HG03175 (cell line): ENCODE measurements at regions not wholly inside any gene's neighbourhood (a gene's known extent, or its start where the extent isn't known, plus 50 kb on each side); places are given as distances from the start of the nearest gene placed in this dataset.

Experiments
- ATAC-seq: cut with Tn5 transposase; IDR thresholded peaks from one replicate; pipeline ENCODE4 v1.9.1; 2021; ENCODE audit warnings: mild to moderate bottlenecking, moderate library complexity; ENCODE audit not compliant: unreplicated experiment

GRCh38 chr6:112710710-112711109 is 363.6 kb downstream of the RFPL4B start:
- ATAC-seq = no peak

DNA sequence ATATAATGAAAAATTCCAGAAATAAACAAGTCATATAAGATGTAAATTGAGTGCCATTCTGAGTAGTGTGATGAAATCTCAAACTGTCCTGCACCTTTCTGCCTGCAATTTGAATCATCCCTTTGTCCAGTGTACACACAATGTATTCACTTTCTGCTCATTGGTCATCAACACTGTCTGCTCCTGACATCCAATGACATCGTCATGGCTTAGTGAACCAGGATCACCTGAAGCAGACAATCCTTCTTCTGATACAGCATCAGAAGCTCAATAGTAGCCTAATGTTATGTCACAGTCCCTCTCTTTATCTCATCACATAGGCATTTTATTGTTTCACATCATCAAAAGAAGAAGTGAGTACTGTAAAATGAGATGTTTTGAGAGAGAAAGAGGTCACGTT is 366.3 kb downstream of the RFPL4B start:
- no peak for ATAC-seq

- no peak for ATAC-seq
Measured at GRCh38 chr6:112717401-112717800, 370.3 kb downstream of the RFPL4B start.

GRCh38 chr6:112717856-112718255 is 370.7 kb downstream of the RFPL4B start:
- ATAC-seq = no peak

GRCh38 chr6:112725541-112726085 is 378.5 kb downstream of the RFPL4B start:
- ATAC-seq = no peak

DNA sequence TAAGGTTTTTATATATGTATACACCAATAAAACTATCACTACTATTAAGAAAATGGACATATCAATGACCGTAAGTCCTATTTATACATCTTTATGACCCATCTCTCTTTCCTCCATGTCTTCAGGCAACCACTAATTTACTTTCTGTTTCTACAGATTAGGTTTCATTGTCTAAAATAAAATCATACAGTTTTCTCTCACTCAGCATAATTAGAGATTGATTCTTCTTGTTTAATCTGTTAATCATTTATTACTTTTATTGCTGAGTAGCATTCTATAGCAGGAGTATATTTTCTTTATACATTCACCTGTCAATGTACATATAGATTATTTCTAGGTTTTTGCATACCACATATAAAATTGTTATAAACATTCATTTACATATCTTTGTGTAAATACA is 388.0 kb downstream of the RFPL4B start:
- no peak for ATAC-seq

DNA sequence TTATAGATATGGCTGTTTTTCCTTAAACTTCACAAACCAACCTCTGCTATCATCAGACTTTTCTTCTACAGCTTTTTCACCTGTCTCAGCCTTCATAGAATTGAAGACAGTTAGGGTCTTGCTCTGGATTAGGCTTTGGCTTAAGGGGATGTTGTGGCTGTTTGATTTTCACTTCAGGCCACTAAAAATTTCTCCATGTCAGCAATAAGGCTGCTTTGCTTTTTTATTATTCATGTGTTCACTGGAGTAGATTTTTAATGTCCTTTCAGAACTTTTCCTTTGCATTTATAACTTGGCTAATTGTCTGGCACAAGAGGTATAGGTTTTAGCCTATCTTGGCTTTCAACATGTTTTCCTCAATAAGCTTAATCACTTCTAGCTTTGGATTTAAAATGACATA is 392.6 kb downstream of the RFPL4B start:
- no peak for ATAC-seq

DNA sequence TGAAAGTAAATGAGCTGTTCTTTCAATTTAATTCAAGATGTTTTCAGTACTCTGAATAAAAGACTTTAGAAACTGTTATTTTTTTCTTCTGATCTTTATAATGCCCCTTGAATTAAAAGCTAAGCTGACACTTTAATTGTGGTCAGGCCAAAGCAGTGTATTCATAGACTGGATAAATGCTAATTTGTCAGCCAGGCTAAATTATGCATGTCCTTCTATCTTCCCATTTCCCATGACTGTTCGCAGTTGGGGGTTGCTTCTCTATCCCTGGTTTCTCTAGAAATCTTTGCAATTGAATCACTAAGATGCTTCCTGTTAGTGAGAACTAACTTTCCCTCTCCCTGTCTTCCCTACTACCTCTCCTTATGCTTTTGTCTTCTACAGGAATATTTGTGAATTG is 396.2 kb downstream of the RFPL4B start:
- ATAC-seq = no peak

DNA sequence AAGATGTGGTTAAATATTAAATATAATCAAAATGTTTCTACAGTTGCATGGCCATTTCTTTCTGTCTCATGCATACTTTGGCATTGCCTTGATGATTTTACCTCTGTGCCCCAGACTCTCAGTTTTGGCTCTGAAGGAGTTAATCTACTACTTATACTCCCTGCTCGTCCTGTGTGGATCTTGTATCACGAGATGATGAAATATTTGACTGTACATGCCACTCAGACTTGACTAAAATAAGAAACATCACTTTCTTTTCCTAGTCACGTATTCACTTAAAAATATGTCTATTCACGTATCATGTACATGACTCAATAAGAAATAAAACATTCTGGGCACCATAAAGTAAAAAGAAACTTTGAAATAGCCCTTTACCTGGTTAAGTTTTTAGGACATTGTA is 397.7 kb downstream of the RFPL4B start:
- ATAC-seq = no peak

DNA sequence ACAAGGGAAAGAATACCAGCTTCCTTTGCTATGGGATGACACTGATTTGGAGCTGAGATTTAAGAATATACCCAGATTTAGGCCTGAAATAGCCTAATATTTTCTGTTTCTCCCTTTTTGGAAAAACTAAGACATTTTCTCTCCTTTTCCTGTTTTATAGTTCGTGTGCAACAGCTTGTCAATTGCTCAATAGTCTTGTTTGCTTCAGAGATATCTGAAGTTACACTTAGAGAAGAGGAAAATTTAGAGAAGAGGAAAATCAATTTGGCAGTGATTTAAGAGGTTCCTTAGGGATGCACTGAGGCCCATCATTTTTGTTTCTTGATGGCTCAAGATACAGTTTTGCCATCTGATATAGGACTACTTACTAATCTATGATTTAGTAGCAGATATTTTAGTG is 398.6 kb downstream of the RFPL4B start:
- no peak for ATAC-seq

DNA sequence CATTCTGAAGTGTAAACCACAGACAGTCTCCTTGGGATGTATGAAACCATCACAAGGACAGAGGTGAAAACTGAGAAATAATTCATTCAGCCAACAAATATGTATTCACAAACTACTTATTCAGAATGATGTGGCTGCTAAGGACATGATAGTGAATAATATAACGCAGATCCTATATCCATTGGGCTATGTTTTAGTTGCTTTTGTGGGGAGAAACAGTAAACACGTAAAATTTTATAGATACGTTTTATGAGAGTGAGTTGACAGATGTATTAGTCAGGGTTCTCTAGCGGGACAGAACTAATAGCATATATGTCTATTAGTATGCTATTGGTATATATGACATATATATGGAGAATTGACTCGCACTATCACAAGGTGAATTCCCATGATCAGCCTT is 402.5 kb downstream of the RFPL4B start:
- no peak for ATAC-seq

DNA sequence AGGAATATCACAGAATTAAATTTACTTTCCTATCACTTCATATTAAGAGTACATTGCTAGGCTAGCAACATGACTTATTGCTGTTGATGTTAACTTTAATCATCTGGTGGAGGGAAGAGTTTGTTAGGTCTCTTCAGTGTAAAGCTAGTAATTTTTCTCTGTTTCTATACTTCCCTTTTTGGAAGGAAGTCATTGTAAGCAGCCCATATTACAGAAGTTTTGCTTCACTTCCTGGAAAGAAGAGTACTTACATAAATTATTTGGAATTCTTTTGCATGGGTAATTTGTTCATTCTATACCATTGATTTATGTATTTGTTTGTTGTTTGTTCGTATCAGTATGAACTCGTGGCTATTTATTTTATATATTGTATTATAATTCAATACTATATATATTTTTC is 405.2 kb downstream of the RFPL4B start:
- ATAC-seq = no peak

DNA sequence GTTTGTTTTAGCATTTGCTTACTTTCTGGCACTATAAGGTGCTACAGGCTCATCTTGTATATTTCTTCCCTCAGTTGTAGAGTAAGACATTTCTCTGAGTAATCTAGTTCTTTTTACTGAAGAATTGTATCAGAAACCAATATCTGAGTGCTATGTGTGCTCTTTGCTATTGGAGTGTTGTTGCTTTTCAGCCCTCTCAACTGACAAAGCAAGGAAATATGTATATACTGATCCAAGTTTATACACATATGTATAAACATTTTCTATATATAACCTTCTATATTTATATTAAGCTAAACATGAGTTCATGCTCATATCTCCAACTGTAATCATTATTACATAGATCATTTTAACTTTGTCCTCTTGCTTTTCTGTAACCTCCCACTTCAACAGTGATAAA is 405.7 kb downstream of the RFPL4B start:
- no peak for ATAC-seq

- no peak for ATAC-seq
Measured at GRCh38 chr6:112760831-112761230, 413.7 kb downstream of the RFPL4B start.

DNA sequence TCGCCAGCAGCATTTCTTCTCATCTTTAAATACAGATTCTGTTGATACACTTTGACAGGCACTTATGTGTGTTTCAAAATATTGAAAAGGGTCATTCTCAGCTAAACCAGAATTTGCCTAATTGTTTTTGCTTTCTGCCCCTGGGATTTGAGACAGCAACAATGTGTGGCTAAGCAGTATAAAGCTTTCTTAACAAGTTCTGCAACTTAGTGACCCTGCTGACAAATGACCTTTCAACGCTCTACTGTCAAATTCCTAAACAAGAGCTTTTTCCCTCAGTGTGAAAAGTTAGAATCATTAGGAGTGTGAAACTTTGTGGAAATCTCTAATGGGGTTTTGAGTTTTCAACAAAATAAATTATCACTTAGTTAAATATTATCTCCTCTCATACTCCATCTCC is 414.6 kb downstream of the RFPL4B start:
- ATAC-seq = no peak

GRCh38 chr6:112764377-112764776 is 417.2 kb downstream of the RFPL4B start:
- ATAC-seq = no peak

- no peak for ATAC-seq
Measured at GRCh38 chr6:112770308-112770707, 423.2 kb downstream of the RFPL4B start.

DNA sequence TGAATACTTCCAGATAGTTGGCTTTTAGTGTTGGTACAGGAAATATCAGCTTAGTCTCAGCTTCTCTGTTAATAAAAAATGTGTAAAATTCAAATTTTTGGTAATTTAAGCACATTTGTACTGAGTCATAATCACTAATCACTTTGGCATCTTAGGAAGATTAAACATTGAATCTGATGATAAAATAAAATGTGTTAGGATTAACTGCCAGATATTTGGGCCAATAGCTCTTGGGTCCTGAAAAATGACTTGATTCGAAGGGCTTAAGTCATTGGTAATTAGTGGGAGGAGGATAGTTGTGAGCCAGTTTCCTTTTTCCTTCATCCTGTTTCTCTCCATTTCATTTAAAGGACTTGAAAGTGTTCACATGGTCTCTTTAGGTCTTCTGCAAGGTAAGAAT is 426.1 kb downstream of the RFPL4B start:
- ATAC-seq = no peak

- no peak for ATAC-seq
Measured at GRCh38 chr6:112774319-112774718, 427.2 kb downstream of the RFPL4B start.

DNA sequence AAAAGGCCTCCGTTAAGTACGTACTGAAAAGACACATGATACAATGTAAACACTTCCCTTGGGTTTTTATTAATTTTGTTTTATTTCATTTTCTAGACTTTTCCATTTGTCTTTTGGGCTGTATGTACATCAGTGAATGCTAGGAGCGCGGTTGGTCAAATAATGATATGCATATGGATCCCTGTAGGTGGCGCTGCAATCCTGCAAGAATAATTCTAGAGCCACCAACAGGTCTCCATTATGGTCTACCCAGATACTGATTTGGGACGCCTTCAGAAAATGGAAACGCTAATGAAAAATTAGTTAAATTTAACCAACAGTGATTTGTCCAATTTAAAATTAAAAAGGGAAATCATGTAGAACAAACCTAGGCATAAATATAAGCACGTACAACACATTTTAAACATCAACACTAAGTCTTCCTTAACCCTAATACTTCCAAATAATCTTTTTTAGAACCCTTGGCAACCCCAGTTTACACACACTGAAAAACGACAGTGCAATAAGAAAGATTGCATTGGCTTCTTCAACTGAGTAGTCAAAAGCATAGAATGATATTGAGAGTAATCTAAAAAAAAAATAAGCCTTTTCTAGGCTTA is 433.5 kb downstream of the RFPL4B start:
- ATAC-seq = peak; percentile 93

DNA sequence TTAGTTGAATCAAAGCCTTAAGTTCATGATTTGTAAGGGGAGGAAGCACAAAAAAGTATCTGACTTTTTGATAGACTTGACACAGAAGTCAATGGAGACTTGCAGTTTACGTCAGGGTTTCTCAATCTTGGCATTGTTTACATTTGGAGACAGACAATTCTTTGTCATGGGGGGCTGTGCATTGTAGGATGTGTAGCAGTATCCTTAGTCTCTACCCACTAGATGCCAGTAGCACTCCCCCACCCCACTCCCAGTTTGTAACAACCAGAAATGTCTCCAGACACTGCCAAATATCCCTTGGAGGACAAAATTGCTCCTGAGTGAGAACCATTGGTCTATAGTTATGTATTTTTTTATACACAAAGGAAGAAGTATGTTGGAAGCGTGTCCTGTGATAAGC is 434.1 kb downstream of the RFPL4B start:
- ATAC-seq = no peak

DNA sequence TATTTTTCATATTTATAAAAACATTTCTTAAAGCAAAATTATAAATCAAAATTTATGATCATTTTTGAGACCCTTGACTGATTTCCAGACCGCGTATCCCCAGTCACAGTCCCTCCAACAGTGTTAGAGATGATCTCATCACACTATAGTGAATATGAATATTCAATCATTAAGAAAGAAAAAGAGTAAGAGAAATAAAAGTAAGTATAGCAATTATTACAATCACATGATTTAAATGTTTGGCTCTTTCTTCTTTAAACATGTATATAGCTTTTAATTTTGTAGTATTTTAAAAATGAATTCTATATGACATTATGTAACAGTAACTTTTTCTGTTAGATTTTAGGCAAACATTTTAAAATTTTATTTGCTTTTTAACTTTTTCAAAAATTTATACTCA is 438.3 kb downstream of the RFPL4B start:
- ATAC-seq = no peak

DNA sequence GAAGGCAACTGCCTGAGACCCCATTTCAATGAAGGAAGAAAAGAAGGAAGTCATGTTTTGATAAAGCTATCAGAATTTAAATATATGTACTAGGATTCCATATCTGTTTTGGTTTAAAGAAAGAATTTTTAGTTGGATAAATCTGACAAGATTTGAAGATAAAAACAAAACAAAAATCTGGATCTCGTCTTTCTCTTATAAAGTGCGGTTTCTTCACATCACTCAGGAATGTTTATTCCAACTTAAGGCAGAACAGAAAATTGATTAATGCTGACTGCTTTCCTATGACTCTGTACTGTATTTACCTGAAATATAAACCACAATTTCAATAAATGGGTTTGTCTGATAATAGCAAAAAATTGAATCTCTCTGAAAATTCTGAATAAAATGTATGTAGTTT is 439.7 kb downstream of the RFPL4B start:
- no peak for ATAC-seq
